AG09319 (cell line): ENCODE measurements at regions not wholly inside any gene's neighbourhood (a gene's known extent, or its start where the extent isn't known, plus 50 kb on each side); places are given as distances from the start of the nearest gene placed in this dataset.

Source experiments
- DNase-seq: peaks from one replicate; pipeline ENCODE4 v3.0.0-alpha.2; 2010; ENCODE audit warnings: low read depth; ENCODE audit errors: extremely low read depth
- TF ChIP-seq, protein P1 (sequence below): IDR thresholded peaks from 2 replicates; pipeline ENCODE4 v1.5.1; 2011; ENCODE audit warnings: low read depth, mild to moderate bottlenecking, inconsistent platforms, low read length, moderate library complexity

GRCh38 chr6:156398966-156399365, 378.2 kb upstream of the ARID1B start:
- DNase-seq: no peak
- TF ChIP-seq, protein P1, sequence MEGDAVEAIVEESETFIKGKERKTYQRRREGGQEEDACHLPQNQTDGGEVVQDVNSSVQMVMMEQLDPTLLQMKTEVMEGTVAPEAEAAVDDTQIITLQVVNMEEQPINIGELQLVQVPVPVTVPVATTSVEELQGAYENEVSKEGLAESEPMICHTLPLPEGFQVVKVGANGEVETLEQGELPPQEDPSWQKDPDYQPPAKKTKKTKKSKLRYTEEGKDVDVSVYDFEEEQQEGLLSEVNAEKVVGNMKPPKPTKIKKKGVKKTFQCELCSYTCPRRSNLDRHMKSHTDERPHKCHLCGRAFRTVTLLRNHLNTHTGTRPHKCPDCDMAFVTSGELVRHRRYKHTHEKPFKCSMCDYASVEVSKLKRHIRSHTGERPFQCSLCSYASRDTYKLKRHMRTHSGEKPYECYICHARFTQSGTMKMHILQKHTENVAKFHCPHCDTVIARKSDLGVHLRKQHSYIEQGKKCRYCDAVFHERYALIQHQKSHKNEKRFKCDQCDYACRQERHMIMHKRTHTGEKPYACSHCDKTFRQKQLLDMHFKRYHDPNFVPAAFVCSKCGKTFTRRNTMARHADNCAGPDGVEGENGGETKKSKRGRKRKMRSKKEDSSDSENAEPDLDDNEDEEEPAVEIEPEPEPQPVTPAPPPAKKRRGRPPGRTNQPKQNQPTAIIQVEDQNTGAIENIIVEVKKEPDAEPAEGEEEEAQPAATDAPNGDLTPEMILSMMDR: no peak

- TF ChIP-seq, protein P1: no peak
- no peak for DNase-seq
Observed at GRCh38 chr6:156398371-156398770, 378.8 kb upstream of the ARID1B start.

- no peak for DNase-seq
- TF ChIP-seq, protein P1: no peak
Observed at GRCh38 chr6:156396791-156397418, 380.3 kb upstream of the ARID1B start.

- TF ChIP-seq, protein P1: no peak
- DNase-seq: no peak
Observed at GRCh38 chr6:156396068-156396771, 381.0 kb upstream of the ARID1B start.

- DNase-seq: no peak
- TF ChIP-seq, protein P1: no peak
Observed at GRCh38 chr6:156395276-156395675, 381.9 kb upstream of the ARID1B start.

DNA sequence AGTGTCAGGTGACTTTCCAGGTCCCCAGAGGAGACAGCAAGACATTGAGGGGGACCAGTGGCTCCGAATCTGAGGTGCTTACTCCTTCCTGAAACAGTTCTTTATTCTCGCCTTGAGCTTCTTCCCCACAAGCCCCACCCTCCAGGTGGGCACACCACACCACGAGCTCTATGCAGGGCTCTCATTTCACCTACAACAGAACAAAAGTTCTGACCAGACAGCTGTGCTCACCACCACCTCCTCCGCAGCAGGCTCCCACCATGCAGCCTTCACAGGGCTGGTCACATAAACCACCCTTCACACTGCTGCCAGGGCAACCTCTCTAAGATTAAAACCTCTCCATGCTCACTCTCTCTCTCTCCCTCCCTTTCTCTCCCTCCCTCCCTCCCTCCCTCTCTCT, 384.5 kb upstream of the ARID1B start:
- TF ChIP-seq, protein P1: no peak
- no peak for DNase-seq

- TF ChIP-seq, protein P1: no peak
Observed at GRCh38 chr6:156391977-156392376, 385.2 kb upstream of the ARID1B start.

More at GRCh38 chr6:156391977-156392376, 385.2 kb upstream of the ARID1B start:
- DNase-seq: no peak
